HG03175 (cell line): ENCODE measurements at regions not wholly inside any gene's neighbourhood (a gene's known extent, or its start where the extent isn't known, plus 50 kb on each side); places are given as distances from the start of the nearest gene placed in this dataset.

Experiments
- ATAC-seq: cut with Tn5 transposase; IDR thresholded peaks from one replicate; pipeline ENCODE4 v1.9.1; 2021; ENCODE audit warnings: mild to moderate bottlenecking, moderate library complexity; ENCODE audit not compliant: unreplicated experiment

DNA sequence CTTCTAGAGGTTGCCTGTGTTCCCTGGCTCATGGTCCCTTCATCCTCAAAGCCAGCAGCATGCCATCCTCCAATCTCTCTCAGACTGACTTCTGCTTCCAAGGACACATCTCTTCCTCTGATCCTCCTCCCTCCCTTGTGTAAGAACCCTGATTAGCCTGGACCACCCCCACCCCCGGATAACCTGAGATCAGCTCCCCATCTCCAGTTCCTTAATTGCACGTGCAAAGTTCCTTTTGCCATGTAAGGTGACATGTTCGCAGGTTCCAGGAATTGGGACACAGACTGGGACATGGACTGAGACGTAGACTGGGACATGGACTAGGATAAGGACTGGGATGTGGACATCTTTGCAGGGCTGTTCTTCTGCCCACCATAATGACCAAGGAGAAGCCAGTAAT, 925.3 kb downstream of the TBC1D22A start:
- ATAC-seq: no peak

DNA sequence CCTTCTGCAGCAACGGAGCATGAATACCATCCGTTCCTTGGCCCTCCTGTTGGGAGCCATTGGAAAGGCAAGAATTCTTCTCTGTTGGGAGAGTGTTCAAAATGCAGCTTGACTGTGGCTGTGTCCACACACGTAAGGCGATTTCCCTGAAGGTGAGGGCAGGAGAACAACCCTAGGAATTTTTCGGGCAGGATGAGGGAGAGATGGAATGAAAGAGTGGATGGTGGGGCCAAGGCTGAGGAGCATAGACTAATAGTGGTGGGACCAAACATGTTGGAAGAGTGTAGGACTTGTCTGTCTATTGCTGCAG, 924.9 kb downstream of the TBC1D22A start:
- no peak for ATAC-seq

DNA sequence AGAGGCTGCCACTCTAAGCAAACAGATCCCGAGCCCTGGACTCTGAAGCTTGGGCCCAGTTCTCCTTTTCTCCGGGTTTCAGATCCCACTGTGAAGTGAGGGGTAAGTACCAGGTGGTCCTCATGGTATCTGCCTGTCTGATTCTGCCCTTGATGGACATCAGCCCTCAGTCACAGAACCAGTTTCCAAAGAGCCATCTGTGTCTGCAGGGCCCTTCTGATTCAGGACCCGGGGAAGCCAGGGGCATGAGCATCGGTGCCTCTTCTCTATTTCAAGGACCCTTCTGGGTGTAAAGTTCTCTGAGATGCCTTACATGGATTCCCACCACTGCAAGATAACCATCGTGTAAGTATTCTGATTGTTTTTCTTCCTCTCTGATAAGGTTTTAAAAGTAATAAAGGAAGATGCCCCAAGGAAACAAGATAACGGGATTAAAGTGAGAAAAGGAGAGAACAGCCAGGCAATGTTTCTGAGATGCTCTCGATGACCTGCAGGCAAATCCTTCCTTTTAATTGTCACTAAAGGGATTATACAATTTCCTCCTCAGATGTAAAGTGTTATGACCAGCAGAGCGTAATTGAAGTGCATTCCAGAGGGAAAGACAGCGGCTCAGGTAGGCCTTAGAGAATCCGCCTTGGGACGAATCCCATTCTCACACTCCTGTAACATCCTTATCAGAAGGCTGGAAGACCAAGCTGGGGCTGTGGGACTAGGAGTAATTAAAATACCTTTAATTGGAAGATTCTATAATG, 924.3 kb downstream of the TBC1D22A start:
- ATAC-seq: no peak

DNA sequence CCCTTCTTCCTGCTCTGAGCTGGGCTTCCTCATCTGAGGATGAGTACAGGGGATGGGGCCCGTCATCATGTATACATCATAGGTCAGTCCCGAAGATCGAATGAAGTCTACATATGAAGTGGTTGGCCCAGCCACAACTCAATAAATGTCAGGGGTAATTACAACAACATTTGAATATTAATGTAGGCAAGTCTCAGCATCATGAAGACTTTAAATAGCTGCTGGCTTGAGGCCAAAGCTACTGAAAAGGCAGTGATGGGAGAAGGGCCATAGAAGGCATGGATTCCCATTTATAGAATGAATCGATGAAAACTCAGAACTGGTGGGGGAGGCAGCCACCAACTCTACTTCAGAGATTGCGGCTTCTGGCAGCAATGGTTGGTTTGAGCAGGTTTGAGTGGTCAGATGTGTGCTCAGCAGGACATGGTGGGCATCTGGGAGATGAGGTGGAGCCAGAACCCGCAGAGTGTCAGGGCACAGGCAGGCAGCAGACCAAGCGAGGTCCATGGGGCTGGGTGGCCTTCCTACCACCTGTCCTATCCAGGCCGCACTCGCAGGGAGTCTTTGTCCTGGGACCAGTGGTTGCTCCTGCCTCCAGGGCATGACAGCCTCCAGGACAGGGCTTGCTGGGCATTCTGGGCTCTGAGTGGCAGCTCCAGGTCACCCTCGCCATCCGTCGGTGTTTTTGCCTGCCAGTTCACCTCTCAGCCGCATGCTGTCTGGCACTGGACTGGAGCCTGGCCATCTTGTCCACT, 919.1 kb downstream of the TBC1D22A start:
- ATAC-seq: no peak

DNA sequence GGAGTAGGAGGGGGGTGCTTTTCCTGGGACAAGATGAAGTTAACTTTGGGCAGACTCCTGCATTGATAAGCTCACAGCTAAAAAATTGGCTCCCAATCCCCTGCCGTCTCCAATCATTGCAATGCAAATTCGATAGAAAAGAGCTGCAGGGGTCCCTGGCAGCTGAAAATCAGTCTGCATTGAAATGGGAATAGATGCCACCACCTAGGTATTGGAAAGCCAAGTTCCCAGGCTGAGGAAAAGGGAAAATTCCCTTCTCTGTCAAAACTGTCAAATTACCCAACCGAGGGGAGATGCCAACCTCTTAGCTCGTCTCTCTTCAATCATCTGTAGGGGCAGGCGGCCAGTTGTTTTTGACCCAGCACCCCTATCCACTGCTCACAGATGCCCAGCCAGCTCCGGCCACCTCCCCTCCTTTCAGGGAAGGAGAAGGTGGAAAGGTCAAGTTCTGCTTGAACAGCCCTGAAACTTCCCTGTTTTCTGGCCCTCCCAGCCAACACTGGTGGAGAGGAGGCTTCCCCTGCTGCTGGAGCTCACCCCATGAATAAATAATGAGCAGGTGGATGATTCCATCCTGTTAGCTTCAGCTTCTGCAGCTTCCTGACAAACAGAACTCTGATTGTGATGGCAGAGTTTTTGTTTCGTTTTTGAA, 916.3 kb downstream of the TBC1D22A start:
- ATAC-seq: no peak

DNA sequence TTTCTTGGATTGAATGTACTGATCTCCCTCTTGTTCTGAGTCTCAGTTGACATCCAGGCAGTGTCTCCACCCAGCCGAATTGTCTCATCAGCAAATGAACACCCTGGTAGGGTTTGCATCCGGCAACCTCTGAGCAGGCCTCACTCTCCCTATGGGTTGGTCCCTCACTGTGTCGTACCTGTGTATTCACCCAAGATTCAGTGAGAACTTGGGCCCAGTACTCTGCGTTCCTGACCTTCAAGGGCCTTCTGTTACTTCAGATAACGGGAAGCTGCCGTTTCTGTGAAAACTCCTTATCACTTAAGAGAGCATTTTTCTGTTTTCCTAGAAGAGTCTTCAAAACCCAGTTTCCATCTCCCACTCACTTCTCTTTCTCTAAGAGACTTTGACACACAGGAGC, 915.6 kb downstream of the TBC1D22A start:
- ATAC-seq: no peak

DNA sequence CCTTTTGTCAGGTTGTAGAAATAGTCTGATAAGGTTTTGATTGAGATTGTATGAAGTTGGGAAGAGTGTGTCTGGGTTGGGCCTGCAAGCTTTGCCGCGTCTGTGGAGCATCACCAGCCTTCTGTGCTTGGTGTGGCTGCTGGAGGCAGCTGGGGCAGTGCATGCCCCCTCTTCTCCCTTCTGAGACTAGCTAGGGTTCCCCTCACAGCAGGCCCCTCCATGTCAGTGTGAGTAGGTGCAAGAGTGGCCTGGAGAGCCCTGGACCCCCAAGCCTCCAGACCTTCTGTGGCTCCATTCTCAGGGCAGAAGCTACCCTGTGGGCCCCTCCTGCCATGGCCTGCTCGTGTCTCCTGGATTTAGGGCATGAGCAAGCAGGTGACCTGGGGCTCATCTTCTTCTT, 914.2 kb downstream of the TBC1D22A start:
- no peak for ATAC-seq

DNA sequence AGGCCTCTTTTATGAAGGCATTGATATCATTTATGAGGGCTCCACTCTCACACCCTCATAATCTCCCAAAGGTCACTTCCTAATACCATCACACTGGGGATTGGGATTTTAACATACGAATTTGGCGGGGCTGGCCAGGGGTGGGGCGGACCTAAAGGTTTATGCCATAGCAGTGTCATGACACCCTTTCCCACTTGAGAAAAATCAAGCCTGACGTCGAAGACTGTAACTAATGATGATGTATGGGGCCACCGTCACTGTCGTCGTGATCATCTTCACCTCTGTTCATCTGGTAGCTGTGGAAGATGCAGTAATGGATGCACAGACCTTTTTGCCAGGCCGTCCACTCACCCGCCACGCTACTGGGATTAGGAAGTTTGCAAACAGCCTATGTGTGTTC, 912.1 kb downstream of the TBC1D22A start:
- no peak for ATAC-seq

DNA sequence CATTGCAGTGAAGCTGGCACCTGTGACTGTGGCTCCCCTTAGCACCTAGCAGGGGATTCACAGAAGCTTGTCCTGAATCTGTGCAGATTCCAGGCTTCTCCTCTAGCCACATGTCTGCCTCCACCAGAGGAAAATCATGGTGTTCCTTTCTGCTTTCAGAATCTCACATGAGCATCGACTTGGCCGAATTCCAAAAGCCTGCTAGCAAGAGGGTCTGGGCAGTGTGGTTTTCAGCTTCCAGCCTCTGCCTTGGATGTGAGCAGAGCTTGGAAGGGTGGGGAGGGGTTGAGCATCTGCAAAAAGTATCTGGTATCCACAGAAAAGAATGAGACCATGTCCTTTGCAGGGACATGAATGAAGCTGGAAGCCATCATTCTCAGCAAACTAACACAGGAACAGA, 911.1 kb downstream of the TBC1D22A start:
- ATAC-seq: no peak

DNA sequence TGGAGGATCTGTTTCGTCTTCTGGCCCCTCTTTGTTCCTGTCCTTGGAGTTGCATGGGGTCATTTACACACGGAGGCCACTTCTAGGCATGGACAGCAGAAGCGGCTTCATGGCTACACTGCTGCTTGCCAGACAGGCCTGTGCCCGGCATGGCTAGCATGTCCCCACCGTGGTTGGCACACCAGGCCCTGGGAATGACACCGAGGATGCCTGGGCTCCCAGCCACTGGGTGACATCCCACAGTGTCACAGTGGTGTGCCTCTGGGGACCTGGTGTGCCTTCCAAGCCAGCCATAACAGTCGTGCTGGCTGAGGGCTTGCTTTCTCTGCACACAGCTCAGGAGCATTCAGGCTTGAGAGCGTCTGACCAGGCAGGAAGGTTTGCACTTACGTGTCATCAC, 910.1 kb downstream of the TBC1D22A start:
- ATAC-seq: no peak

DNA sequence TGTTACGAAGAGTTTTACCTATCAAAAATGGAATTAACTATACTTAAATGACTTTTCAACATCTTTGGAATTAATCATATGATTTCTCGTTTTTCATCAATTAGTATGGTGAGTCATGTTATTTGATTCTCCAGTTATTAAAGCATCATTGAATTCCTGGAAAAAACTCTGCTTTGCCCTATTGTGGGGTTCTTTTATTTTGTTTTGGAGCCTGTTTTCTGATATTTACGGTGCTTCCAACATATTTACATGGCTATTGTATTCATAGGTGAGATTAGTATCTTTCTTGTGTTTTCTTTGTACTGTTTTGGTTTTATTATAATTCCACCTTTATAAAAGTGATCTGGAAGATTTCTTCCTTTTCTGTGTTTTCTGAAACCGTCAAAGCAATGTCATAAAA, 902.7 kb downstream of the TBC1D22A start:
- no peak for ATAC-seq

DNA sequence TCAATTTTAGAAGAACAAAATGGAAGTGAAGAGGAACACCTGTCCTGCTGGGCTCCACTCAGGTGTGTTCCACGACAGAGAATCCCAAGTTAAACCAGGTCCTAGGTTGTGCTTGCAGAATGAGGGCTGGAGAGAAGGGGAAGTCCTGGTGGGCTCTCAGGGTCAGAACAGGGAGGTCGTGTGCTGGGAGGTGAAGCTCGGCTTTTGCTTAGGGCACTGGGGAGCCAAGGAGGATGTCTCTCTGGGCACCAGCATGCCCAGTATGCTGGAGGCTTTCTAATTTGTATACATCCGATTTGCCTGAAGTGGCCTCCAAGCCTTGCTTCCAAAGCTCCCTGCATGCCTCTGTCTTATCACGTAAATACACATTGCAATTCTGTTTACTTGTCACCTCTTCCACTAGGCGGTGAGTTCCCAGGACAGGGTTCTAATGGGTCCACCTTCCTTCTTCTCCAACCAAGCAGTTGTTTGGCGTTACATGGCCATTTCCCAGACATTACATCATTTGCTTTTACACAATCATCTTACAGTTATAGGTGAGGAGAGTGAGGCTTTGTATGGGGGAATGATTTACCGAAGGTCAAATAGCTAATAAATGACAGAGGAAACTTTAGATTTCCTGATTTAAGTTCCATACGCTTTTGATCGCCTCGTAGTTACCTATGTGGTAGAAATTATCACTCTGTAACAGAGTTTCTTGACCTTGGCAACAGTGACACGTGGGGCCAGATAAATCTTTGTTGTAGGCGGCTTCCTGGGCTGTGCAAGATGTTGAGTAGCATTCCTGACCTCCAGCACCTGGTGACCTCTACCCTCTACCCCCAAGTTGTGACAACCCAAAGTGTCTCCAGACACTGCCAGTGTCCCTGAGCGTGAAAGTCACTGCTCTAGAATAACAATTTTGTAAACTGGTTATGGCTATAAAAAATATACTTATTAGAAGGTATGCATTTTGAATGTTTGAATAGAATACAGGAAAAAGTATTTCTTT, 901.5 kb downstream of the TBC1D22A start:
- ATAC-seq: no peak

DNA sequence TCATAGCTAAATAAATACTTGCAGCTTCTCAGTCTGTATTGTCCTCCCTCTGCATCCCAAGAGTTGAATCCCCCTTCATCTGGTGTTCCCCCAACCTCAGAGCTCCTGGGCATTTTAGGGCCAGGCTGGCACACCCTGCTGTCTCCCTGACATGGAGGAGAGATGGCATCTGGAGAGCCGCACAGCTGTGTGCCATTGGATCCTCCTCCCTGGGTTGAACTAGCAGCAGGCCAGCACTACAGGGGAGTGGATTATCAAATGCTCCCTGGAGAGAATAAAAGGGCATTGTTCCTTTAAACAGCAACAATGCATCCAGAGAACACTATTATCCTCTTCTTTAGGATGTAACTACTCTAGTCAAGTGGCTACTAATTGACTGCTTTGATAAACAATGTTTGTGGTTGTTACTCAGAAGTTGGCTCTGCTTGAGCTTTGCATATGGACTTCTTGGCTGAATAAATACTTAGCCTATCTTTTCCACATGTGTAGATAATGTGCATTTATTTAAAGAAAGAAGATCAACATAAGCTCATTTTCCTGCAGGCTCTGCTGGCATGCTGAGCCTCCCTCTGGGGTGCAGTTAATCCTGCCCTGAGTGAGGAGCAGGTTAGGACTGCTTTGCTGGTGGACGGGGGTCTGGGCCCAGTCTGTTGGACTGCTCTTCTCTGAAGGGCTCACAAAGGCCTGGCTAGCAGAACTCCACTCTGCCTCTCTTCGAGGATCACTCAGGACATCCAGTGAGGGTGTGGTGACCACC, 897.2 kb downstream of the TBC1D22A start:
- ATAC-seq: no peak

DNA sequence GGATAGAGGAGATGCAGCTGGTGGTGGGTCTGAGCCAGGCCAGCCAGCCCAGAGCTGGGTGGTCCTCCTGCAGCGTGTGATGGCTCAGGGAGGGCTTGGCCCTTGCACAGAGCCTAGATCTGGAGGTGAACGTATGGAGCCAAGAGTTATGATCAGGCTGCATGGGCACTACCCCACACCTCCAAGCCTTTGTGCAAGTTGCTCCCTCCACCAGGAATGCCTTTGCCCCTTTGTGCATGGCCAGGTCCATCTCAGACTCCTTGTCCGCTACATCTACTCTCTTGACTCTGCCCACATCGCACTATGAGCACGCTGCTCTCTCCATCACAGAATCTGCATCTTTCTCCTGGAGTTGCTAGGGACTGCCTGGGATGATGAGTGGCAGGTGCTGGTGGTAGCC, 895.7 kb downstream of the TBC1D22A start:
- no peak for ATAC-seq

DNA sequence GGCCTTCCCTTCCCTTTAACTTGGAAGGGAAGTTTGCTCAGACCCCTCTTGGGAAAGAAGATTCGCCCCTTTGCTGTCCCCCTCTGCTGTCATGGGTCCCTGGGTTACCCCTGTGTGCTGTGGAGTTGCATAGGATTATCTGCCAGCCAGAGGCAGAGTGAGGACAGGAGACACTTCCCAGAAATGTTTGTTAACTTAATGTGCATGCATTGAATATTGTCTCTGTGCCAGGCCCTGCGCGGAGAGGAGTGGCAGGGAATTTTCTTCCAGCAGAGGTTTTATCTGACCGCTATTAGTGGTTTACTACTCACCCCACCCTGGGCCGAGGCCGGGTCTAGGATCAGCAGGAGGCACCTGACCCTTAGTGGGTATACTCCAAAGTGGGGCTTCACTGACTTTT, 894.8 kb downstream of the TBC1D22A start:
- no peak for ATAC-seq

DNA sequence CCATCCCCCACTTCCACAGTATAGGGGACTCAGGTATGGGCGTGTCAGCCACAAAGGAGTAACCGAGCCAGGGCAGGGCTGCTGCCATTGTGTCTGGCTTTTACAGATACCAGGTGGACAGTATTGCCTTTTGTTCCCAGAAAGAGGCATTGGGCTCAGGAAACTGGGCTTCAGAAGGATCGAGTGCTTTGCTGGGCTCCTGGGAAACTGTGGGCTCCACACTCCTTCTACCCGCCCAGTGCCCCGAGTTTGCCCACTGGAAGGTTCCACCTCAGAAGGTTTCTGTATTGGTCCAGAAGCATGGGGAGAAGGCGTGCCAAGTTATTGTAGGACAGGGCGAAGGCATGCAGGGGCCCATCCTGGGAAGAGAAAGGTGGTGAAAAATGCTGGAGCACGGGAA, 894.4 kb downstream of the TBC1D22A start:
- ATAC-seq: no peak

DNA sequence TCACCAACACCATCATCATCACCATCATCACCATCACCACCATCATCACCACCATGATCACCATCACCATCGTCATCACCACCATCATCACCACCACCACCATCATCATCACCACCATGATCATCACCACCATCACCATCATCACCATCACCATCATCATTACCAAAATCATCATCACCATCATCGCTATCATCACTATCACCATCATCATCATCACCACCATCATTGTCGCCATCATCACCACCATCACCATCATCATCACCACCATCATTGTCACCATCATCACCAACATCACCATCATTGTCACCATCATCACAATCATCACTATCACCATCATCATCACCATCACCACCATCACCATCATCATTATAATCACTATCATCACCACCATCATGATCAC, 893.5 kb downstream of the TBC1D22A start:
- ATAC-seq: no peak

DNA sequence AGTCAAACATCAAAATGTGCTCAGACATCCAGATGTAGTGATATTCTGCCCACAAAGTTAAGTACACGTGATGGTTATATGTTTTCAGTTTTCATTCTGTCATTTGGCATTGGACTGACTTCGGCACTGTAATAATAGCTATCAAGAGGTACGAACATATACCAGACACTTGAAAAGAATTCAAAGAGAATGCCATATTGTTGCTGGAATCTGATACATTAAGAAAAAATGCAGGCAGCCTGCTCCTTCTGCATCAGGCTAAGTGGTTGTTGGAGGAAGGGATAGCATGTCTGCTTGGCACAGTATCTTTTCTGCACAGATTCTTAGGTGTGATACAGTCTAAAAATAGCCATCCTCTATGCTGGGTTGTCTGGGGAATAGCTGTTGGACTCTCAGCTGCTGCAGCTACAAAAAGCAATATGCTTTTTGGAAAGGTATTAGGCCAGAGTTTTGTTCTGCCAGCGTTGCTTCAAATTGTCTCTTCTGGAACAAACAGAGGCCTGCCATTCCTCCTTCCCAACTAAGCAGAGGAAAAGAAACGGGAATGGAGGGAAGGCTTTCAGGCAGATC, 892.6 kb downstream of the TBC1D22A start:
- ATAC-seq: no peak

DNA sequence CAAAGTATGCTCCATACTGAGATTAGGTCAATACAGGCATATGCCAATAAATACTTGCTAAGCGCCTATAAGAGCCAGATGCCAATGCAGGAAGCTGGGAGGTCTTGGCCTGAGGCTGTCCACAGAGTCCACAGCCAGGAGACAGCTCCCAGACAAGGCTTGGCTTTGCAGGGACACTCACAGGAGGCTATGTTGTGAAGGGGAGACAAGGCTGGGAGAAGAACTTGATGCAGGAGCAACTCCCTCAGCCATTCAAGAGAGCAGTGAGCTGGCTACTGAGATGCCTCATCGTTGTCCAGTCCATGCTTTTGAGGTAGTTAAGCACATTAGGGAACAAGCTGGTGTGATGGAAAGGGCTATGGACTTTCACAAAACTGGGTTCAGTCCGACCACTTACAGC, 891.5 kb downstream of the TBC1D22A start:
- no peak for ATAC-seq
